ENCODE measurements at regions not wholly inside any gene's neighbourhood (a gene's known extent, or its start where the extent isn't known, plus 50 kb on each side); places are given as distances from the start of the nearest gene placed in this dataset.

- Histone ChIP-seq H3K36me3 (ENCODE audit: control insufficient read depth, insufficient read depth, low read length) (no peaks in the 10 kb centered on the region), H3K4me3 (ENCODE audit: low read length) (no peak overlapping the region), H3K9ac (ENCODE audit: extremely low read depth, low read length, poor library complexity, severe bottlenecking) (no peak overlapping the region), H3K4me1 (ENCODE audit: control insufficient read depth, insufficient read depth, low read length) (no peaks in the 10 kb centered on the region), H3K27me3 (ENCODE audit: control insufficient read depth, insufficient read depth, low read length, poor library complexity, severe bottlenecking) (no peaks in the 10 kb centered on the region), H3K9me3 (ENCODE audit: control insufficient read depth, low read length) (no peaks in the 10 kb centered on the region), H3K27ac (ENCODE audit: low read depth, low read length) (no peak overlapping the region)
- no peaks in the 10 kb centered on the region for H3K27me3 Mint-ChIP-seq (ENCODE audit: insufficient read depth)
- H3K27ac Mint-ChIP-seq = no peak overlapping the region
- no peak for DNase-seq
- no peaks in the 10 kb centered on the region for H3K36me3 Mint-ChIP-seq (ENCODE audit: low read depth)
- TF ChIP-seq CTCF (conservative IDR thresholded peaks at IDR 0.05) = no peak
- H3K9me3 Mint-ChIP-seq = no peaks in the 10 kb centered on the region
- WGBS, 2 experiments (ENCODE audit: insufficient coverage in 1 of 2, insufficient read length in 1 of 2) = 85 to 90% methylated on average over 2 of the region's 2 CpGs
- no peak overlapping the region for H3K4me3 Mint-ChIP-seq
- no peaks in the 10 kb centered on the region for H3K4me1 Mint-ChIP-seq
These were observed 1221.6 kb downstream of the MAT2B start for GRCh38 chr5:164727012-164727411.

GRCh38 chr5:164728733-164729132 is 1223.3 kb downstream of the MAT2B start:
- H3K9me3 Mint-ChIP-seq = no peaks in the 10 kb centered on the region
- H3K27me3 ChIP-seq (ENCODE audit: control insufficient read depth, insufficient read depth, low read length, poor library complexity, severe bottlenecking) = no peaks in the 10 kb centered on the region

GRCh38 chr5:164735334-164735733 is 1229.9 kb downstream of the MAT2B start:
- no peak for TF ChIP-seq CTCF (conservative IDR thresholded peaks at IDR 0.05)
- H3K9me3 Mint-ChIP-seq = no peaks in the 10 kb centered on the region
- Histone ChIP-seq H3K36me3 (ENCODE audit: control insufficient read depth, insufficient read depth, low read length) (no peaks in the 10 kb centered on the region), H3K27me3 (ENCODE audit: control insufficient read depth, insufficient read depth, low read length, poor library complexity, severe bottlenecking) (no peaks in the 10 kb centered on the region), H3K4me3 (ENCODE audit: low read length) (no peak overlapping the region), H3K4me1 (ENCODE audit: control insufficient read depth, insufficient read depth, low read length) (no peaks in the 10 kb centered on the region), H3K9ac (ENCODE audit: extremely low read depth, low read length, poor library complexity, severe bottlenecking) (no peak overlapping the region), H3K9me3 (ENCODE audit: control insufficient read depth, low read length) (no peaks in the 10 kb centered on the region), H3K27ac (ENCODE audit: low read depth, low read length) (no peak overlapping the region)
- H3K27me3 Mint-ChIP-seq (ENCODE audit: insufficient read depth) = no peaks in the 10 kb centered on the region
- H3K4me1 Mint-ChIP-seq = peaks cover 3% of the 10 kb centered on the region
- no peak overlapping the region for H3K4me3 Mint-ChIP-seq
- no peaks in the 10 kb centered on the region for H3K36me3 Mint-ChIP-seq (ENCODE audit: low read depth)
- DNase-seq = no peak
- H3K27ac Mint-ChIP-seq = no peak overlapping the region

More at GRCh38 chr5:164728733-164729132, 1223.3 kb downstream of the MAT2B start:
- H3K36me3 Mint-ChIP-seq (ENCODE audit: low read depth) = no peaks in the 10 kb centered on the region
- H3K4me3 ChIP-seq (ENCODE audit: low read length) = no peak overlapping the region
- no peak for TF ChIP-seq CTCF (conservative IDR thresholded peaks at IDR 0.05)
- H3K4me1 ChIP-seq (ENCODE audit: control insufficient read depth, insufficient read depth, low read length) = no peaks in the 10 kb centered on the region
- H3K27me3 Mint-ChIP-seq (ENCODE audit: insufficient read depth) = no peaks in the 10 kb centered on the region
- no peaks in the 10 kb centered on the region for H3K4me1 Mint-ChIP-seq
- WGBS, 2 experiments (ENCODE audit: insufficient coverage in 1 of 2, insufficient read length in 1 of 2) = 86 to 94% methylated on average over 3 of the region's 3 CpGs
- DNase-seq = no peak
- H3K9ac ChIP-seq (ENCODE audit: extremely low read depth, low read length, poor library complexity, severe bottlenecking) = no peak overlapping the region
- H3K27ac ChIP-seq (ENCODE audit: low read depth, low read length) = no peak overlapping the region
- H3K27ac Mint-ChIP-seq = no peak overlapping the region
- H3K9me3 ChIP-seq (ENCODE audit: control insufficient read depth, low read length) = no peaks in the 10 kb centered on the region
- no peaks in the 10 kb centered on the region for H3K36me3 ChIP-seq (ENCODE audit: control insufficient read depth, insufficient read depth, low read length)
- H3K4me3 Mint-ChIP-seq = no peak overlapping the region

All from endodermal cell (in vitro differentiated cells).